GM12865 (cell line): ENCODE measurements at regions not wholly inside any gene's neighbourhood (a gene's known extent, or its start where the extent isn't known, plus 50 kb on each side); places are given as distances from the start of the nearest gene placed in this dataset.

Experiments
- DNase-seq: peaks from one replicate; pipeline ENCODE4 v3.0.0; 2010; ENCODE audit warnings: low read depth
- H3K4me3 ChIP-seq: 2 replicates; pipeline ENCODE4 v1.5.1; 2011; ENCODE audit warnings: mild to moderate bottlenecking, low read depth, low read length, control low read depth
- TF ChIP-seq, protein P1 (sequence below): IDR thresholded peaks from 2 replicates; pipeline ENCODE4 v1.5.1; 2011; ENCODE audit warnings: low read length, control low read depth, low read depth, inconsistent platforms; ENCODE audit not compliant: insufficient read depth; ENCODE audit errors: missing control alignments

GRCh38 chr2:67043781-67044478 lies 353.2 kb upstream of the ETAA1 start:
- TF ChIP-seq, protein P1, sequence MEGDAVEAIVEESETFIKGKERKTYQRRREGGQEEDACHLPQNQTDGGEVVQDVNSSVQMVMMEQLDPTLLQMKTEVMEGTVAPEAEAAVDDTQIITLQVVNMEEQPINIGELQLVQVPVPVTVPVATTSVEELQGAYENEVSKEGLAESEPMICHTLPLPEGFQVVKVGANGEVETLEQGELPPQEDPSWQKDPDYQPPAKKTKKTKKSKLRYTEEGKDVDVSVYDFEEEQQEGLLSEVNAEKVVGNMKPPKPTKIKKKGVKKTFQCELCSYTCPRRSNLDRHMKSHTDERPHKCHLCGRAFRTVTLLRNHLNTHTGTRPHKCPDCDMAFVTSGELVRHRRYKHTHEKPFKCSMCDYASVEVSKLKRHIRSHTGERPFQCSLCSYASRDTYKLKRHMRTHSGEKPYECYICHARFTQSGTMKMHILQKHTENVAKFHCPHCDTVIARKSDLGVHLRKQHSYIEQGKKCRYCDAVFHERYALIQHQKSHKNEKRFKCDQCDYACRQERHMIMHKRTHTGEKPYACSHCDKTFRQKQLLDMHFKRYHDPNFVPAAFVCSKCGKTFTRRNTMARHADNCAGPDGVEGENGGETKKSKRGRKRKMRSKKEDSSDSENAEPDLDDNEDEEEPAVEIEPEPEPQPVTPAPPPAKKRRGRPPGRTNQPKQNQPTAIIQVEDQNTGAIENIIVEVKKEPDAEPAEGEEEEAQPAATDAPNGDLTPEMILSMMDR: no peak
- DNase-seq: no peak
- no peak overlapping the region for H3K4me3 ChIP-seq

DNA sequence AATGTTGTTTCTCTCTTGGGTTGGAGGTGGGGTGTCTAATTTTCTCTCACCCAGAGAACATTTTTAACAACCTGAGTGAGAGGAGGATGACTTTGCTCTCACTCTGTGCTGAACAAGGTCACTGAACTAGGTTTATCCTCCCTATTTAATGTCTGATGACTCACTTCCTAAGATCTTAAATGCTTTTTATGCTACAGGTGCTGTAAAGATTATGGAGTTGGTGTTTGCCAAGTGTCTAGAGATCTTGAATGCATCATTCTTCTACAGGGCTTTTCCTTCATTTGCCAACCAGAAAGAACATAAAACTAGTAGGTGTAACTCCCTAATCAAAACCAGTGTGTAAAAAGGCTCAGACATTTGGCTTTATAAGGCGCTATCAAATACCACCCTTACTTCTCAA lies 350.5 kb upstream of the ETAA1 start:
- TF ChIP-seq, protein P1: no peak
- no peak overlapping the region for H3K4me3 ChIP-seq
- DNase-seq: no peak

DNA sequence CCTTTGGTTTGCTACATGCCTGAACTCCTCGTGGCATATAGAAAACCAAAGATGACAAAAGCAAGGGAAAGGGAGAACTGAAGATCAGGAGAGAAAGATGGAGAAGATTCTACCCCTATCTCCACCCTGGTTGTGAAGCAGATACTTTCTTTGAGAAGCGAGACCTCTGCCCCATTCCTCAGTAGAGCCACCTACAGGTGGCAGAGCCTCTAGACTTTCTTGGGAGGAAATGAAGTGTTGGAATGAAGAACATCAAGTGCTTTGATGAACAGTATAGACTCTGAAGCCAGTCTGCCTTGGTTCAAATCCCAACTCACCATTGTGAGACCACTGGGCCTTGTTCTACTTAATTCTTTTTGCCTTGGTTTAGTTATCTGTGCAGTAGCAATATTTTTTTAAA lies 348.8 kb upstream of the ETAA1 start:
- no peak overlapping the region for H3K4me3 ChIP-seq
- TF ChIP-seq, protein P1: no peak
- DNase-seq: no peak

DNA sequence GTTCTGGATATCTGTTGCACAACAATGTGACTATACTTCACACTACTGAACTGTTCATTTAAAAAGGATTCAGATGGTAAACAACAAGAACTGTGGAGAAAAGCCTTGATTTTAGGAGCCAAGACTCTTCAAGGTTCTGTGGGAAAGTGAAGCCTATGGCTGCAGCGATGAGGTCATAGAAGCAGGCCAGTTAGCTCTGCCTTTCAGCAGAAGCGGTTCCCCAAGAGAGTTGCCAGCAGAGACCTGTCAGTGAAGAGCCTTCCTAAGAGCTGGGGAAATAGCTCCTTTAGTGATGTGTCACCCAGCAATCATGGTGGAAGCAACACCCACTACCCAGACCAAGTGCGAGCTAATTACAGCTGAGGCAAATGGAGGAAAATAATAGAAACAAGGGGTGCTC lies 346.5 kb upstream of the ETAA1 start:
- DNase-seq: no peak
- no peak overlapping the region for H3K4me3 ChIP-seq
- TF ChIP-seq, protein P1: no peak

DNA sequence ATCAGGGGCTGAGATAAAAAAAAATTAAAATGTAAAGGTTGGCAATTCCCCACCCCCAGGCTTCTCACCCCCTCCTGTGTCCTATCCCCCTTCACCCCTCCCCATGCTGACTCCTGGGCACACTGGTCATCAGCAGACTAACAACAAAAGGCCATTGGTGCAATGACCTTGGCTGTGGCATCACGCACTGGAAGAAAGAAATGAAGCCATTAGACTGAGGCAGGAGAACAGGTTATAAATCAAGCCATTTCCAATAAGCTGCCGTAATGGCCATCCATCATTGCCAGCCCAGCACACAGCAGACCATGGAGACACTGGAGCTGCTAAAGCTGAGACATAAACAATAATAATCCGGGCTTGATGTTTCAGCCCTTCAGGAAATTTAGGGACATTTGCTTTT lies 342.4 kb upstream of the ETAA1 start:
- DNase-seq: no peak
- TF ChIP-seq, protein P1: no peak
- H3K4me3 ChIP-seq: no peak overlapping the region

GRCh38 chr2:67055387-67056304 lies 341.5 kb upstream of the ETAA1 start:
- H3K4me3 ChIP-seq: no peak overlapping the region
- TF ChIP-seq, protein P1: no peak
- no peak for DNase-seq
